ENCODE measurements at regions not wholly inside any gene's neighbourhood (a gene's known extent, or its start where the extent isn't known, plus 50 kb on each side); places are given as distances from the start of the nearest gene placed in this dataset.

GRCh38 chr10:4086131-4086898 is 301.3 kb upstream of the KLF6 start:
- Mint-ChIP-seq H3K4me1 (ENCODE audit: low read depth) (peaks cover 27% of the 10 kb centered on the region), H3K27ac (no peak overlapping the region), H3K9me3 (no peaks in the 10 kb centered on the region), H3K27me3 (ENCODE audit: insufficient read depth) (peaks cover 2% of the 10 kb centered on the region; the same call in 1 of the 2 replicates), H3K4me3 (no peak overlapping the region), H3K36me3 (ENCODE audit: low read depth) (no peaks in the 10 kb centered on the region)
- no peak for TF ChIP-seq CTCF (IDR thresholded peaks at IDR 0.05)
- DNase-seq = no peak

- peaks cover 2% of the 10 kb centered on the region; the same call in 1 of the 2 replicates for H3K27me3 Mint-ChIP-seq (ENCODE audit: insufficient read depth)
- no peak for DNase-seq
- H3K4me1 Mint-ChIP-seq (ENCODE audit: low read depth) = peaks cover 44% of the 10 kb centered on the region
- H3K36me3 Mint-ChIP-seq (ENCODE audit: low read depth) = no peaks in the 10 kb centered on the region
- H3K9me3 Mint-ChIP-seq = no peaks in the 10 kb centered on the region
- no peak for TF ChIP-seq CTCF (IDR thresholded peaks at IDR 0.05)
- H3K27ac Mint-ChIP-seq = no peak overlapping the region
- H3K4me3 Mint-ChIP-seq = no peak overlapping the region
Observed at GRCh38 chr10:4083509-4084003, 298.5 kb upstream of the KLF6 start.

GRCh38 chr10:4082861-4083260 is 297.9 kb upstream of the KLF6 start:
- Mint-ChIP-seq H3K4me1 (ENCODE audit: low read depth) (peaks cover 44% of the 10 kb centered on the region), H3K27me3 (ENCODE audit: insufficient read depth) (peaks cover 2% of the 10 kb centered on the region; the same call in 1 of the 2 replicates), H3K9me3 (no peaks in the 10 kb centered on the region), H3K27ac (peak overlapping the region; percentile 55), H3K4me3 (peak overlapping the region; percentile 10; the same call in 1 of the 2 replicates), H3K36me3 (ENCODE audit: low read depth) (no peaks in the 10 kb centered on the region)
- DNase-seq = peak; percentile 17
- TF ChIP-seq CTCF (IDR thresholded peaks at IDR 0.05) = no peak

GRCh38 chr10:4081685-4082111 is 296.7 kb upstream of the KLF6 start:
- Mint-ChIP-seq H3K27ac (peak overlapping the region; percentile 72), H3K36me3 (ENCODE audit: low read depth) (no peaks in the 10 kb centered on the region), H3K4me1 (ENCODE audit: low read depth) (peaks cover 50% of the 10 kb centered on the region), H3K27me3 (ENCODE audit: insufficient read depth) (peaks cover 2% of the 10 kb centered on the region; the same call in 1 of the 2 replicates), H3K4me3 (no peak overlapping the region), H3K9me3 (no peaks in the 10 kb centered on the region)
- DNase-seq = peak; percentile 30
- no peak for TF ChIP-seq CTCF (IDR thresholded peaks at IDR 0.05)

GRCh38 chr10:4080225-4080805 is 295.3 kb upstream of the KLF6 start:
- no peaks in the 10 kb centered on the region; the same call in 1 of the 2 replicates for H3K9me3 Mint-ChIP-seq
- H3K27me3 Mint-ChIP-seq (ENCODE audit: insufficient read depth) = no peaks in the 10 kb centered on the region
- H3K4me3 Mint-ChIP-seq = no peak overlapping the region
- H3K36me3 Mint-ChIP-seq (ENCODE audit: low read depth) = peaks cover 6% of the 10 kb centered on the region; the same call in 1 of the 2 replicates
- no peak for TF ChIP-seq CTCF (IDR thresholded peaks at IDR 0.05)
- H3K27ac Mint-ChIP-seq = peak overlapping the region; percentile 18
- no peak for DNase-seq
- H3K4me1 Mint-ChIP-seq (ENCODE audit: low read depth) = peaks cover 56% of the 10 kb centered on the region

All from HFFc6 (cell line).